ENCODE measurements at regions not wholly inside any gene's neighbourhood (a gene's known extent, or its start where the extent isn't known, plus 50 kb on each side); places are given as distances from the start of the nearest gene placed in this dataset.

DNA sequence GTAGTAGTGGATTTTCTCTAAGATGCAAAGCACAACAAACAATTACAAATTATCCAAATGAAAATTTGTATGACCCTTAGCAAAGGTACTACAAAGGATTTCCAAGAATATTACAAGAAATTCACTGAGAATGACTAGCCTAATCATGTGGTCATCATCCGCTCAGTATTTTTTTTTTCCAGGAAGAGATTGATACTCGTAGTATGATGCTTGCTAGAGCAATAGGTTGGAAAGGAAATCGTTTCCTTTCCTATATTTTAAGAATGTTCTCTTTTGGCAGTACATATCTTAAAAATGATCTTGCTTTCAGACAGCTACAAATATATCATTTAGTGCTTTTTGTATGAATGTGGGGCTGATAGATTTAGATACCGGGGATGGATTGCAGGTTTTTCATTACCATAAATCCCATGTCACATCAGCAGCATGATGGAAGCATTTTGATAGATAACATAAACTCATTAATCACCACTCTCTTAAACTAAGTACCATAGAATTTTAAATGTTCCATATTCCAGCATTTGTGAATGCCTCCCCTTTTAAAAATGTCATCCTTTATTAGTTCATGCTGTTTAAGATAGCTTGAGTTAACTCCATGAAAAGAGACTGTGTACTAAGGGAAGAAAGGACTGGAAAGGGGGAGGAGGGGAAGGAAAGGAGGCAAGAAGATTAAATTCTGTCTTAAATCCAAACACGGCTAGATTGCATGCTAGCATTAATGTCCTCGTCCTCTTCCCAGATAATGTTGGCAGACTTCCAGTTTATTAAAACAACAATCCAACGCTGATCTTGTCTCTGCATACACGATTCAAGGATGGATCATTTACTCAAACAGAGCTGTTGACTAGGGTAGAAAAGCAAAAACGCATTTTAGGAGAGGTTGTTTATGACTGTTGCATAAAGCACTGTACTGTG lies 311.7 kb upstream of the ZNF608 start:
- TF ChIP-seq, protein P1, sequence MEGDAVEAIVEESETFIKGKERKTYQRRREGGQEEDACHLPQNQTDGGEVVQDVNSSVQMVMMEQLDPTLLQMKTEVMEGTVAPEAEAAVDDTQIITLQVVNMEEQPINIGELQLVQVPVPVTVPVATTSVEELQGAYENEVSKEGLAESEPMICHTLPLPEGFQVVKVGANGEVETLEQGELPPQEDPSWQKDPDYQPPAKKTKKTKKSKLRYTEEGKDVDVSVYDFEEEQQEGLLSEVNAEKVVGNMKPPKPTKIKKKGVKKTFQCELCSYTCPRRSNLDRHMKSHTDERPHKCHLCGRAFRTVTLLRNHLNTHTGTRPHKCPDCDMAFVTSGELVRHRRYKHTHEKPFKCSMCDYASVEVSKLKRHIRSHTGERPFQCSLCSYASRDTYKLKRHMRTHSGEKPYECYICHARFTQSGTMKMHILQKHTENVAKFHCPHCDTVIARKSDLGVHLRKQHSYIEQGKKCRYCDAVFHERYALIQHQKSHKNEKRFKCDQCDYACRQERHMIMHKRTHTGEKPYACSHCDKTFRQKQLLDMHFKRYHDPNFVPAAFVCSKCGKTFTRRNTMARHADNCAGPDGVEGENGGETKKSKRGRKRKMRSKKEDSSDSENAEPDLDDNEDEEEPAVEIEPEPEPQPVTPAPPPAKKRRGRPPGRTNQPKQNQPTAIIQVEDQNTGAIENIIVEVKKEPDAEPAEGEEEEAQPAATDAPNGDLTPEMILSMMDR (IDR thresholded peaks at IDR 0.05 in 4 of 5, conservative IDR thresholded peaks at IDR 0.05 in 1 of 5), result no peak
- no peak for TF ChIP-seq POLR2A (IDR thresholded peaks at IDR 0.05)

Data from gastrocnemius medialis (tissue), 4 donors.